ENCODE measurements at regions not wholly inside any gene's neighbourhood (a gene's known extent, or its start where the extent isn't known, plus 50 kb on each side); places are given as distances from the start of the nearest gene placed in this dataset.
"Not testable (repeated sequence)": the region's sequence is repeated elsewhere in the genome, so short reads cannot be mapped to it uniquely, and the experiment has no call there.

- DNase-seq: peak; percentile 24
Observed at GRCh38 chrY:10627116-10627515, 1099.4 kb downstream of the TSPY10 start.

GRCh38 chrY:10648813-10649212 is 1121.1 kb downstream of the TSPY10 start:
- not testable (repeated sequence) for DNase-seq

GRCh38 chrY:10657120-10657519 is 1129.4 kb downstream of the TSPY10 start:
- DNase-seq: not testable (repeated sequence)

GRCh38 chrY:10666785-10667184 is 1139.1 kb downstream of the TSPY10 start:
- DNase-seq: no peak

- no peak for DNase-seq
Observed at GRCh38 chrY:10686414-10686813, 1158.7 kb downstream of the TSPY10 start.

Measured in right hindlimb (tissue), 1 donor.